ENCODE measurements at regions not wholly inside any gene's neighbourhood (a gene's known extent, or its start where the extent isn't known, plus 50 kb on each side); places are given as distances from the start of the nearest gene placed in this dataset.
"Not testable (repeated sequence)": the region's sequence is repeated elsewhere in the genome, so short reads cannot be mapped to it uniquely, and the experiment has no call there.

DNA sequence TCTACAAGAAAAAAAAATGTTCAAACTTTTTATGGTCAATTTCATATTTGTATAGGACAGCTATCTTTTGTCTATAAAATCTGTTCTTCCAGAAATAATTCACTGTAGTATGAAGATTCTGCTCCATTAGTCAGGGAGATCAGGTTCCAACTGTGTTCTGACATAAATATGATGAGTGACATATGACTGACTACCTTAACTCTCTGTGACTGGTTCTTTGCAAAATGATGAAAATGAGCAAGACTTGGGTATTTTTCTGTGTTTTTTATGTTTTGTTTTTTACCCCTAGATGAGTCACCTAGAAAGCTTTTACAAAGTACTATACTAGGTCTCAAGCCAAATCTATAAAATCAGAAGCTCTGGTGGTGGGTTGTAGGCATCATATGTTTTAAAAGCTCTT is 229.6 kb downstream of the MMUT start:
- intact Hi-C loops (cut with DNase I; ENCODE audit: low total_unique reads): no loop called here

DNA sequence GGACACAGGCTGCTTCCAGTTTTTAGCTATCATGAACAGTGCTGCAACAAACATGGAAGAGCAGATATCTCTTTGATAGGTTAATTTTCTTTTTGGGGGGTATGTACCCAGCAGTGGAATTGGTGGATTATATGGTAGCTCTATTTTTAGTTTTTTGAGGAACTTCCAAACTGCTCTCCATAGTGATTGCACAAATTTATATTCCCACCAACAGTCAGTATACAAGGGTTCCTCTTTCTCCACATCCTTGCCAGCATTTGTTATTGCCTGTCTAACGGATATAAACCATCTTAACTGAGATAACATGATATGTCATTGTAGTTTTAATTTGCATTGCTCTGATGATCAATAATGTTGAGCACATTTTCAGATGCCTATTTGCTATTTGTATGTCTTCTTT is 237.6 kb downstream of the MMUT start:
- no peaks in the 10 kb centered on the region for H3K36me3 ChIP-seq
- H3K4me3 ChIP-seq: no peak overlapping the region
- intact Hi-C loops (cut with DNase I; ENCODE audit: low total_unique reads): no loop called here
- H3K27me3 ChIP-seq: no peaks in the 10 kb centered on the region
- no peaks in the 10 kb centered on the region for H3K4me1 ChIP-seq
- no peak for DNase-seq (ENCODE audit: low spot score in 2 of 2)
- TF ChIP-seq POLR2A (IDR thresholded peaks at IDR 0.05): no peak
- TF ChIP-seq, protein P1, sequence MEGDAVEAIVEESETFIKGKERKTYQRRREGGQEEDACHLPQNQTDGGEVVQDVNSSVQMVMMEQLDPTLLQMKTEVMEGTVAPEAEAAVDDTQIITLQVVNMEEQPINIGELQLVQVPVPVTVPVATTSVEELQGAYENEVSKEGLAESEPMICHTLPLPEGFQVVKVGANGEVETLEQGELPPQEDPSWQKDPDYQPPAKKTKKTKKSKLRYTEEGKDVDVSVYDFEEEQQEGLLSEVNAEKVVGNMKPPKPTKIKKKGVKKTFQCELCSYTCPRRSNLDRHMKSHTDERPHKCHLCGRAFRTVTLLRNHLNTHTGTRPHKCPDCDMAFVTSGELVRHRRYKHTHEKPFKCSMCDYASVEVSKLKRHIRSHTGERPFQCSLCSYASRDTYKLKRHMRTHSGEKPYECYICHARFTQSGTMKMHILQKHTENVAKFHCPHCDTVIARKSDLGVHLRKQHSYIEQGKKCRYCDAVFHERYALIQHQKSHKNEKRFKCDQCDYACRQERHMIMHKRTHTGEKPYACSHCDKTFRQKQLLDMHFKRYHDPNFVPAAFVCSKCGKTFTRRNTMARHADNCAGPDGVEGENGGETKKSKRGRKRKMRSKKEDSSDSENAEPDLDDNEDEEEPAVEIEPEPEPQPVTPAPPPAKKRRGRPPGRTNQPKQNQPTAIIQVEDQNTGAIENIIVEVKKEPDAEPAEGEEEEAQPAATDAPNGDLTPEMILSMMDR (IDR thresholded peaks at IDR 0.05): no peak
- peaks cover 0 to 24% of the 10 kb centered on the region in 2 donors for H3K9me3 ChIP-seq
- no peak overlapping the region for H3K27ac ChIP-seq

More for the DNA sequence above, 229.6 kb downstream of the MMUT start:
- TF ChIP-seq POLR2AphosphoS5 (IDR thresholded peaks at IDR 0.05): no peak
- no peaks in the 10 kb centered on the region for H3K27me3 ChIP-seq
- H3K4me3 ChIP-seq: no peak overlapping the region
- no peak for DNase-seq (ENCODE audit: low spot score in 2 of 2)
- no peaks in the 10 kb centered on the region for H3K4me1 ChIP-seq
- H3K27ac ChIP-seq: no peak overlapping the region
- H3K36me3 ChIP-seq: no peaks in the 10 kb centered on the region
- H3K9me3 ChIP-seq: peaks cover 0 to 29% of the 10 kb centered on the region in 2 donors

DNA sequence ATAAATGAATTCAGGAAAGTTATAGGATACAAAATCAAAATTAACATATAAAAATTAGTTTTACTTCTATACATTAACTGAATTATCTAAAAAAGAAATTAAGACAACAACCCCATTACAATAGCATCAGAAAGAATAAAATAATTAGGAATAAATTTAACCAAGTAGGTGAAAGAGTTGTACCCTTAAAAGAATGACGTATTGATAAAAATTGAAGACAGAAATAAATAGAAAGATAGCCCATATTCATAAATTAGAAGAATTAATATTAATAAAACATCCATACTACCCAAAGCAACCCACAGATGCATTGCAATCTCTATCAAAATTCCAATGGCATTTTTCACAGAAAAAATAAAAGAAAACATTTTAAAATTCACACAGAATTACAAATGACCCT is 242.8 kb downstream of the MMUT start:
- H3K27me3 ChIP-seq: no peaks in the 10 kb centered on the region
- no peak for TF ChIP-seq POLR2AphosphoS5 (IDR thresholded peaks at IDR 0.05)
- TF ChIP-seq, protein P1 (IDR thresholded peaks at IDR 0.05): no peak
- intact Hi-C loops (cut with DNase I; ENCODE audit: low total_unique reads): no loop called here

DNA sequence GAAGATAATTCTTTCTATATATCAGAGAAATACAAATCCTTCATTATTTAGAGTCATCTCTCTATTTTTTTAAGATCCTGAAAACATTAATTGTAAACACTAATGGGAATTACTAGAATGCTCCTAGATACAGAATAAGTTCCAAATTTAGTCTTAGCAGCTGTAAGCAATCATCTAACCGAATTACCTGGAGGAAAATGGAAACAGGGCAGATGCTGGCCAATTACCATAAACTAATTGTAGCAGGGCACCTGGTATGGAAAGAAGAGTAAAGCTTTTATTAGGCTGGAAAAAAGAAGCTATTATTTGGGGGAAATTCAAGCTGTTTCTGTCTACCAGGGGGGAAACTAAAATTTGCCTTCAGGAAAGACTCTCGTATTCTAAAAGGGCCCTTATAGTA is 257.5 kb downstream of the MMUT start:
- Histone ChIP-seq H3K4me1 (no peaks in the 10 kb centered on the region), H3K4me3 (no peak overlapping the region), H3K9me3 (peaks cover 0 to 8% of the 10 kb centered on the region in 2 donors), H3K36me3 (no peaks in the 10 kb centered on the region), H3K27ac (no peak overlapping the region), H3K27me3 (no peaks in the 10 kb centered on the region)
- TF ChIP-seq, protein P1 (IDR thresholded peaks at IDR 0.05): no peak
- TF ChIP-seq POLR2A (IDR thresholded peaks at IDR 0.05): no peak
- TF ChIP-seq POLR2AphosphoS5 (IDR thresholded peaks at IDR 0.05): no peak
- intact Hi-C loops (cut with DNase I; ENCODE audit: low total_unique reads): no loop called here
- no peak for DNase-seq (ENCODE audit: low spot score in 2 of 2)

More for the DNA sequence above, 242.8 kb downstream of the MMUT start:
- Histone ChIP-seq H3K9me3 (peaks cover 0 to 8% of the 10 kb centered on the region in 2 donors), H3K4me3 (no peak overlapping the region), H3K36me3 (no peaks in the 10 kb centered on the region), H3K27ac (no peak overlapping the region), H3K4me1 (no peaks in the 10 kb centered on the region)
- no peak for DNase-seq (ENCODE audit: low spot score in 2 of 2)

DNA sequence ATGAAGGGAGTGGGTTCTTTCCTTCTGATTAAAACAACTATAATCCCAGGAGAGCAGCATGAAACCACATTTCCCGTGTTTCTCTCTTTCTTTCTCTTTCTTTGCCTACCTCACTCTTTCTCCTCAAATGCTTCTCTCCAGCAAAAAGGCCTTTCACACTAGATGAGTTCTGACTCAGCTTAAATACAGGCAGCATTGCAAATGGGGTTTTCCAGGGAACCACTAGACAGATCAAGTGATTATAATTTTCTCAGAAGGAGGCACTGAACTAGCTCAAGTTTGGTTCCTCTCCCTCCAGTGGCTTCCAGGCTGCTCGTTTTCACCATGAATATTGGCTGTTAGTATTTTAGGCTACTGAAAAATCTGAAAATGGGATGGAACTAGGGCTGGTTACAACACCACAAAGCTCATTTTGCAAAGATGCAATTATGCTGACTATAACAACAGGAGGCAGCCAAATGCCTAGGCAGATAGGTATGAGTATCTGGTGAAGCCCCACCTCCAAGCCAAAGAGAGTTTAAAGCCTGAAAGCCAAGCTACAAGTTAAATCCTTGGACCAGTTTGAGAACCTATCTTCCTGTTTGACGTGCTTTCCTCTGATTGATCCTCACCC is 260.0 kb downstream of the MMUT start:
- no peaks in the 10 kb centered on the region for H3K27me3 ChIP-seq
- H3K36me3 ChIP-seq: no peaks in the 10 kb centered on the region
- H3K27ac ChIP-seq: no peak overlapping the region
- no peak for DNase-seq (ENCODE audit: low spot score in 2 of 2)
- H3K9me3 ChIP-seq: peaks cover 0 to 8% of the 10 kb centered on the region in 2 donors
- H3K4me3 ChIP-seq: no peak overlapping the region
- no peaks in the 10 kb centered on the region for H3K4me1 ChIP-seq
- TF ChIP-seq POLR2A (IDR thresholded peaks at IDR 0.05) (no peak), POLR2AphosphoS5 (IDR thresholded peaks at IDR 0.05) (no peak)
- TF ChIP-seq, protein P1 (IDR thresholded peaks at IDR 0.05): no peak
- intact Hi-C loops (cut with DNase I; ENCODE audit: low total_unique reads): no loop called here

DNA sequence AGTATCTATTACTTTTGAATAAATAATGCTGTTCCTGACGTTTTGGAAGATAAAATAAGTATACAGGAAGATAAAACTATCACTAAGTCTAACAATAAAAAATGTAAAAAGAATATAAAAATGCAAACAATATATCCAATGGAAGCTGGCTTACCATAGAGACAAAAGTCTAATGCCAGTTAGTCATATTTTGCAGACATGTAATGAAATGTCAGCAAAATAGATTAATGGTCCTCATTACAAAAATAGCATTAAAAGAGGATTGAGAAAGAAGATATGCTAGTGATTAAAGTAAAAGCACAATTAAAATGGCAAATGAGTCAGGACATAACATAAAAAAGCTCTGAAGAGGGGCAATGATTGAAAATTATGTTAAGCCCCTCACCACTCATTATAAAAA is 265.0 kb downstream of the MMUT start:
- Histone ChIP-seq H3K36me3 (no peaks in the 10 kb centered on the region), H3K27me3 (no peaks in the 10 kb centered on the region), H3K4me1 (no peaks in the 10 kb centered on the region), H3K4me3 (no peak overlapping the region), H3K9me3 (no peaks in the 10 kb centered on the region), H3K27ac (no peak overlapping the region)
- DNase-seq (ENCODE audit: low spot score in 2 of 2): no peak
- intact Hi-C loops (cut with DNase I; ENCODE audit: low total_unique reads): no loop called here
- TF ChIP-seq POLR2AphosphoS5 (IDR thresholded peaks at IDR 0.05) (no peak), POLR2A (IDR thresholded peaks at IDR 0.05) (no peak)
- TF ChIP-seq, protein P1 (IDR thresholded peaks at IDR 0.05): no peak

DNA sequence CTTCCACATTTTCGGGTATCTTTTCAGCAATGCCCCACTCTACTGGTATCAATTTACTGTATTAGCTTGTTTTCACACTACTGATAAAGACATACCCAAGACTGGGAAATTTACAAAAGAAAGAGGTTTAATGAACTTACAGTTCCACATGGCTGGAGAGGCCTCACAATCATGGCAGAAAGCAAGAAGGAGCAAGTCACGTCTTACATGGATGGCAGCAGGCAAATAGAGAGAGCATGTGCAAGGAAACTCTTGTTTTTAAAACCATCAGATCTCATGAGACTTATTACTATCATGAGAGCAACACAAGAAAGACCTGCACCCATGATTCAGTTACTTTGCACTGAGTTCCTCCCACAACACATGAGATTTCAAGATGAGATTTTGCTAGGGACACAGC is 300.7 kb downstream of the MMUT start:
- H3K4me3 ChIP-seq; H3K27ac ChIP-seq; intact Hi-C loops (cut with DNase I; ENCODE audit: low total_unique reads); H3K36me3 ChIP-seq; H3K4me1 ChIP-seq; H3K27me3 ChIP-seq; DNase-seq (ENCODE audit: low spot score in 2 of 2): not testable (repeated sequence)
- peaks cover 7 to 11% of the 10 kb centered on the region in 2 donors for H3K9me3 ChIP-seq
